Activated T-cell treated with anti-CD3 and anti-CD28 coated beads, Interleukin-2, amount 50 U/mL, for 72 hours (primary cell): ENCODE measurements at regions not wholly inside any gene's neighbourhood (a gene's known extent, or its start where the extent isn't known, plus 50 kb on each side); places are given as distances from the start of the nearest gene placed in this dataset.
"Not testable (repeated sequence)": the region's sequence is repeated elsewhere in the genome, so short reads cannot be mapped to it uniquely, and the experiment has no call there.

ENCODE experiments used
- ATAC-seq, 2 donors: fragments of 150-1000 bp; cut with Tn5 transposase; replicated peaks in 1 of 2; 2 replicates each; pipeline ENCODE4 v1.10.0; 2021; ENCODE audit warnings: moderate library complexity in 2 of 2, mild to moderate bottlenecking in 1 of 2
- DNase-seq, 2 donors: peaks; one replicate each; pipeline ENCODE4 v3.0.0; 2021 to 2022; ENCODE audit warnings: mixed read lengths in 1 of 2
- H3K27ac Mint-ChIP-seq: one replicate; pipeline ENCODE4 v1.8.0; 2022; ENCODE audit warnings: mild to moderate bottlenecking, moderate library complexity, mixed read lengths
- H3K27me3 Mint-ChIP-seq: one replicate; pipeline ENCODE4 v1.8.0; 2022; ENCODE audit warnings: low read depth, mixed read lengths
- H3K36me3 Mint-ChIP-seq, 2 donors: one replicate each; pipeline ENCODE4 v1.8.0; 2022; ENCODE audit warnings: mixed read lengths in 2 of 2, mild to moderate bottlenecking in 1 of 2; ENCODE audit not compliant: insufficient read depth in 2 of 2
- H3K4me1 Mint-ChIP-seq: one replicate; pipeline ENCODE4 v1.8.0; 2022; ENCODE audit warnings: low read depth, mixed read lengths
- H3K4me3 Mint-ChIP-seq, 2 donors: one replicate each; pipeline ENCODE4 v1.8.0; 2022; ENCODE audit warnings: mild to moderate bottlenecking in 2 of 2, mixed read lengths in 2 of 2, moderate library complexity in 2 of 2
- H3K9me3 Mint-ChIP-seq, 2 donors: one replicate each; pipeline ENCODE4 v1.8.0; 2022; ENCODE audit warnings: mixed read lengths in 2 of 2

GRCh38 chr16:47927330-47927729, 228.5 kb downstream of the ABCC12 start:
- no peak overlapping the region for H3K4me3 Mint-ChIP-seq
- DNase-seq, result no peak
- no peaks in the 10 kb centered on the region for H3K36me3 Mint-ChIP-seq
- H3K9me3 Mint-ChIP-seq, result peaks cover 0 to 4% of the 10 kb centered on the region in 2 donors
- no peak for ATAC-seq
- no peak overlapping the region for H3K27ac Mint-ChIP-seq
- no peaks in the 10 kb centered on the region for H3K27me3 Mint-ChIP-seq
- no peaks in the 10 kb centered on the region for H3K4me1 Mint-ChIP-seq

GRCh38 chr16:47925811-47926460, 229.9 kb downstream of the ABCC12 start:
- Mint-ChIP-seq H3K4me3 (no peak overlapping the region), H3K4me1 (no peaks in the 10 kb centered on the region), H3K36me3 (no peaks in the 10 kb centered on the region), H3K9me3 (no peaks in the 10 kb centered on the region), H3K27ac (no peak overlapping the region), H3K27me3 (no peaks in the 10 kb centered on the region)
- no peak for DNase-seq
- ATAC-seq, result no peak

GRCh38 chr16:47924950-47925349, 230.8 kb downstream of the ABCC12 start:
- no peak for DNase-seq
- Mint-ChIP-seq H3K9me3 (no peaks in the 10 kb centered on the region), H3K27ac (no peak overlapping the region), H3K4me3 (no peak overlapping the region), H3K36me3 (no peaks in the 10 kb centered on the region), H3K27me3 (no peaks in the 10 kb centered on the region), H3K4me1 (no peaks in the 10 kb centered on the region)
- no peak for ATAC-seq

- no peak overlapping the region for H3K4me3 Mint-ChIP-seq
- ATAC-seq (no peak), DNase-seq (no peak)
- no peaks in the 10 kb centered on the region for H3K36me3 Mint-ChIP-seq
- no peaks in the 10 kb centered on the region for H3K27me3 Mint-ChIP-seq
- H3K9me3 Mint-ChIP-seq, result no peaks in the 10 kb centered on the region
- no peaks in the 10 kb centered on the region for H3K4me1 Mint-ChIP-seq
- no peak overlapping the region for H3K27ac Mint-ChIP-seq
Observed at GRCh38 chr16:47921535-47921934, 234.3 kb downstream of the ABCC12 start.

- no peak for DNase-seq
- H3K4me3 Mint-ChIP-seq, result no peak overlapping the region
- H3K27me3 Mint-ChIP-seq, result no peaks in the 10 kb centered on the region
- no peak overlapping the region for H3K27ac Mint-ChIP-seq
- H3K9me3 Mint-ChIP-seq, result no peaks in the 10 kb centered on the region
- no peak for ATAC-seq
- H3K36me3 Mint-ChIP-seq, result no peaks in the 10 kb centered on the region
- no peaks in the 10 kb centered on the region for H3K4me1 Mint-ChIP-seq
Observed at GRCh38 chr16:47920709-47921108, 235.1 kb downstream of the ABCC12 start.

- DNase-seq (no peak), ATAC-seq (no peak)
- Mint-ChIP-seq H3K27ac (no peak overlapping the region), H3K4me3 (no peak overlapping the region), H3K36me3 (no peaks in the 10 kb centered on the region), H3K4me1 (no peaks in the 10 kb centered on the region), H3K9me3 (peaks cover 0 to 3% of the 10 kb centered on the region in 2 donors), H3K27me3 (no peaks in the 10 kb centered on the region)
Observed at GRCh38 chr16:47917118-47917517, 238.7 kb downstream of the ABCC12 start.

GRCh38 chr16:47916266-47916665, 239.5 kb downstream of the ABCC12 start:
- H3K27me3 Mint-ChIP-seq, result no peaks in the 10 kb centered on the region

GRCh38 chr16:47907109-47907508, 248.7 kb downstream of the ABCC12 start:
- ATAC-seq (no peak), DNase-seq (no peak)
- Mint-ChIP-seq H3K4me3 (no peak overlapping the region), H3K27me3 (no peaks in the 10 kb centered on the region), H3K9me3 (peaks cover 0 to 2% of the 10 kb centered on the region in 2 donors), H3K4me1 (no peaks in the 10 kb centered on the region), H3K36me3 (peaks cover 0 to 3% of the 10 kb centered on the region in 2 donors), H3K27ac (no peak overlapping the region)

More at GRCh38 chr16:47916266-47916665, 239.5 kb downstream of the ABCC12 start:
- H3K9me3 Mint-ChIP-seq, result peaks cover 0 to 3% of the 10 kb centered on the region in 2 donors
- no peaks in the 10 kb centered on the region for H3K4me1 Mint-ChIP-seq
- H3K4me3 Mint-ChIP-seq, result no peak overlapping the region
- no peaks in the 10 kb centered on the region for H3K36me3 Mint-ChIP-seq
- no peak for DNase-seq
- ATAC-seq, result no peak
- no peak overlapping the region for H3K27ac Mint-ChIP-seq

- DNase-seq, result no peak
- Mint-ChIP-seq H3K9me3 (no peaks in the 10 kb centered on the region), H3K27ac (no peak overlapping the region), H3K4me1 (no peaks in the 10 kb centered on the region), H3K4me3 (no peak overlapping the region), H3K27me3 (no peaks in the 10 kb centered on the region), H3K36me3 (peaks cover 0 to 3% of the 10 kb centered on the region in 2 donors)
- no peak for ATAC-seq
Observed at GRCh38 chr16:47905771-47906170, 250.0 kb downstream of the ABCC12 start.

GRCh38 chr16:47904691-47905090, 251.1 kb downstream of the ABCC12 start:
- H3K36me3 Mint-ChIP-seq, result peaks cover 0 to 3% of the 10 kb centered on the region in 2 donors
- no peak for ATAC-seq
- no peak overlapping the region for H3K27ac Mint-ChIP-seq

GRCh38 chr16:47903470-47903869, 252.3 kb downstream of the ABCC12 start:
- H3K4me3 Mint-ChIP-seq, result no peak overlapping the region
- ATAC-seq (no peak), DNase-seq (no peak)
- peaks cover 2 to 3% of the 10 kb centered on the region in 2 donors for H3K9me3 Mint-ChIP-seq
- H3K4me1 Mint-ChIP-seq, result no peaks in the 10 kb centered on the region
- H3K36me3 Mint-ChIP-seq, result no peaks in the 10 kb centered on the region
- H3K27ac Mint-ChIP-seq, result no peak overlapping the region
- H3K27me3 Mint-ChIP-seq, result no peaks in the 10 kb centered on the region

More at GRCh38 chr16:47904691-47905090, 251.1 kb downstream of the ABCC12 start:
- no peak overlapping the region for H3K4me3 Mint-ChIP-seq
- peaks cover under 1 to 2% of the 10 kb centered on the region in 2 donors for H3K9me3 Mint-ChIP-seq
- DNase-seq, result no peak
- no peaks in the 10 kb centered on the region for H3K4me1 Mint-ChIP-seq
- H3K27me3 Mint-ChIP-seq, result no peaks in the 10 kb centered on the region

GRCh38 chr16:47897105-47897504, 258.7 kb downstream of the ABCC12 start:
- not testable (repeated sequence) for ATAC-seq, H3K27ac Mint-ChIP-seq, DNase-seq, H3K36me3 Mint-ChIP-seq, H3K4me3 Mint-ChIP-seq, H3K4me1 Mint-ChIP-seq, H3K9me3 Mint-ChIP-seq
- peaks cover 12% of the 10 kb centered on the region for H3K27me3 Mint-ChIP-seq

GRCh38 chr16:47895146-47895545, 260.6 kb downstream of the ABCC12 start:
- no peak overlapping the region for H3K4me3 Mint-ChIP-seq
- H3K9me3 Mint-ChIP-seq, result peaks cover 3% of the 10 kb centered on the region in 2 donors
- peaks cover 0 to 2% of the 10 kb centered on the region in 2 donors for H3K36me3 Mint-ChIP-seq
- H3K27me3 Mint-ChIP-seq, result peaks cover 14% of the 10 kb centered on the region
- no peaks in the 10 kb centered on the region for H3K4me1 Mint-ChIP-seq
- no peak overlapping the region for H3K27ac Mint-ChIP-seq
- ATAC-seq, result no peak
- no peak for DNase-seq

GRCh38 chr16:47892999-47893398, 262.8 kb downstream of the ABCC12 start:
- Mint-ChIP-seq H3K4me3 (no peak overlapping the region), H3K36me3 (peaks cover 0 to 2% of the 10 kb centered on the region in 2 donors), H3K27ac (no peak overlapping the region), H3K4me1 (no peaks in the 10 kb centered on the region), H3K9me3 (peaks cover 0 to 2% of the 10 kb centered on the region in 2 donors), H3K27me3 (peaks cover 23% of the 10 kb centered on the region)
- ATAC-seq (no peak), DNase-seq (no peak)
